ENCODE measurements at regions not wholly inside any gene's neighbourhood (a gene's known extent, or its start where the extent isn't known, plus 50 kb on each side); places are given as distances from the start of the nearest gene placed in this dataset.

- TF ChIP-seq CTCF (IDR thresholded peaks at IDR 0.05), result no peak
- no peak for TF ChIP-seq POLR2A (IDR thresholded peaks at IDR 0.05)
- TF ChIP-seq POLR2AphosphoS5 (IDR thresholded peaks at IDR 0.05), result no peak
Measured at GRCh38 chr16:52034830-52035229, 512.1 kb downstream of the TOX3 start.

Measured in breast epithelium (tissue), 3 donors.